K562 (cell line): ENCODE measurements at regions not wholly inside any gene's neighbourhood (a gene's known extent, or its start where the extent isn't known, plus 50 kb on each side); places are given as distances from the start of the nearest gene placed in this dataset.

ENCODE experiments used
- ATAC-seq: fragments of 200-7000 bp; cut with Tn5 transposase; 3 replicates; pipeline ENCODE4 v1.9.1; 2020; ENCODE audit warnings: moderate library complexity
- BruUV-seq: library from RNA; stranded (reverse); fragments of 400-500 nt; replicated peaks from 2 replicates; lab custom pipeline; 2021; lab: Mats Ljungman, UMichigan
- CTCF ChIA-PET: fragments of 300-600 bp; formaldehyde crosslinking; extraction: SDS; loops from one replicate; lab custom pipeline; 2021; ENCODE audit warnings: low intra/inter-chr PET ratio; lab: Yijun Ruan, JAX
- POLR2A ChIA-PET: fragments of 300-600, 350-650 bp; sonication (Branson Sonifier 250); formaldehyde crosslinking; extraction: SDS; loops from one replicate; lab custom pipeline; 2021; ENCODE audit warnings: antibody characterized with exemption, inconsistent platforms; lab: Yijun Ruan, JAX
- DNase-seq, 4 experiments: peaks; one replicate each; pipeline versions ENCODE4 v3.0.0 to v3.0.0-alpha.2; 2011 to 2018; ENCODE audit warnings: low spot score in 3 of 4, mixed read lengths in 3 of 4; ENCODE audit errors: extremely low read depth in 1 of 4
- FAIRE-seq: peaks from 2 replicates; lab custom pipeline; 2011; peaks lifted over from hg19 to GRCh38; lab: Jason Lieb, UNC
- H2AFZ ChIP-seq: 2 replicates; pipeline ENCODE4 v1.6.0; 2011; ENCODE audit warnings: low read depth, low read length, control low read depth, inconsistent platforms
- H3K27ac ChIP-seq: fragments of 200-600 bp; 3 replicates; pipeline ENCODE4 v1.8.0; 2011; ENCODE audit warnings: low read depth, mild to moderate bottlenecking, control low read depth, inconsistent platforms, low read length, moderate library complexity, mixed read lengths; ENCODE audit errors: extremely low read depth
- H3K27me3 ChIP-seq, 2 experiments: fragments of 300-600 bp in 1 of 2; 2 replicates in 1 of 2; 3 replicates in 1 of 2; pipeline versions ENCODE4 v1.6.0 to v1.8.0; 2011; ENCODE audit warnings: inconsistent platforms in 2 of 2, low read length in 2 of 2, mild to moderate bottlenecking in 1 of 2, mixed read lengths in 1 of 2, moderate library complexity in 1 of 2; ENCODE audit not compliant: control insufficient read depth in 2 of 2, insufficient read depth in 2 of 2
- H3K36me3 ChIP-seq: fragments of 300-600 bp; 3 replicates; pipeline ENCODE4 v1.8.0; 2011; ENCODE audit warnings: mild to moderate bottlenecking, low read length, inconsistent platforms; ENCODE audit not compliant: control insufficient read depth, insufficient read depth
- H3K4me1 ChIP-seq, 2 experiments: fragments of 200-600 bp in 1 of 2; replicated peaks in 1 of 2; 2 replicates in 1 of 2; 3 replicates in 1 of 2; pipeline versions ENCODE4 v1.5.1 to v1.8.0; 2011; ENCODE audit warnings: inconsistent platforms in 2 of 2, low read length in 2 of 2, mild to moderate bottlenecking in 1 of 2, mixed read lengths in 1 of 2, moderate library complexity in 1 of 2; ENCODE audit not compliant: control insufficient read depth in 2 of 2, insufficient read depth in 2 of 2
- H3K4me2 ChIP-seq: 2 replicates; pipeline ENCODE4 v1.6.1; 2011; ENCODE audit warnings: low read length, control low read depth, inconsistent platforms, mixed read lengths; ENCODE audit not compliant: insufficient read depth
- H3K4me3 ChIP-seq: fragments of 200-600 bp; sonication (generic), shearing (Covaris generic); 2 replicates; pipeline ENCODE4 v1.5.1; 2016; ENCODE audit warnings: control low read depth, inconsistent platforms
- H3K79me2 ChIP-seq: fragments of 200-600 bp; 3 replicates; pipeline ENCODE4 v1.8.0; 2011; ENCODE audit warnings: low read length, inconsistent platforms; ENCODE audit not compliant: control insufficient read depth, insufficient read depth
- H3K9ac ChIP-seq, 2 experiments: 2 replicates each; pipeline versions ENCODE4 v1.6.0 to v1.6.1; 2011; ENCODE audit warnings: low read depth in 2 of 2, low read length in 2 of 2, control low read depth in 1 of 2, inconsistent platforms in 1 of 2, mild to moderate bottlenecking in 1 of 2, mixed read lengths in 1 of 2; ENCODE audit not compliant: insufficient read depth in 1 of 2
- H3K9me1 ChIP-seq: one replicate; pipeline ENCODE4 v1.6.0; 2011; ENCODE audit warnings: inconsistent platforms, mild to moderate bottlenecking, low read length, moderate library complexity; ENCODE audit not compliant: control insufficient read depth, insufficient read depth
- H3K9me3 ChIP-seq: replicated peaks from 2 replicates; pipeline ENCODE4 v1.5.1; 2011; ENCODE audit warnings: low read depth, low read length, inconsistent platforms; ENCODE audit not compliant: control insufficient read depth, insufficient read depth
- H4K20me1 ChIP-seq: replicated peaks from 2 replicates; pipeline ENCODE4 v1.6.1; 2011; ENCODE audit warnings: low read length, inconsistent platforms, mixed read lengths; ENCODE audit not compliant: control insufficient read depth, insufficient read depth
- CBX5 ChIP-seq: IDR thresholded peaks from 2 replicates; pipeline ENCODE4 v1.6.1; 2014; ENCODE audit warnings: low read depth, borderline replicate concordance
- MEF2A ChIP-seq: IDR thresholded peaks from 2 replicates; pipeline ENCODE4 v1.6.1; 2011; ENCODE audit warnings: low read depth, mild to moderate bottlenecking, low read length, moderate library complexity; ENCODE audit not compliant: control insufficient read depth
- MLLT1 ChIP-seq, 2 experiments: fragments of 450-650 bp; IDR thresholded peaks; 2 replicates each; pipeline ENCODE4 v1.6.1; 2016
- NR2F6 ChIP-seq: fragments of 450-650 bp; formaldehyde crosslinking; IDR thresholded peaks from 2 replicates; pipeline ENCODE4 v1.4.0; 2020; ENCODE audit warnings: mild to moderate bottlenecking
- NR4A1 ChIP-seq, 2 experiments: fragments of 250-450 bp in 1 of 2; fragments of 450-650 bp in 1 of 2; sonication (Bioruptor Pico) in 1 of 2; IDR thresholded peaks; 2 replicates each; pipeline versions ENCODE4 v1.4.0 to v1.6.1; 2016 to 2020; ENCODE audit warnings: mild to moderate bottlenecking in 2 of 2, missing compliant biosample characterization in 1 of 2, missing genetic modification characterization in 1 of 2, moderate library complexity in 1 of 2
- PURB ChIP-seq: sonication (generic); formaldehyde crosslinking; IDR thresholded peaks from 2 replicates; pipeline ENCODE4 v1.9.0; 2021; ENCODE audit warnings: low read depth, mild to moderate bottlenecking, missing genetic modification reagents
- SIN3A ChIP-seq, 2 experiments: fragments of 150-350 bp in 1 of 2; IDR thresholded peaks; 2 replicates each; pipeline ENCODE4 v1.6.1; 2011 to 2016; ENCODE audit warnings: borderline replicate concordance in 2 of 2, low read depth in 2 of 2, low read length in 2 of 2, mild to moderate bottlenecking in 2 of 2, moderate library complexity in 2 of 2; ENCODE audit not compliant: control insufficient read depth in 1 of 2
- SMAD4 ChIP-seq: fragments of 250-450 bp; sonication (Bioruptor Pico); conservative IDR thresholded peaks from 2 replicates; pipeline ENCODE4 v1.8.0; 2021; ENCODE audit warnings: inconsistent platforms, mild to moderate bottlenecking, moderate library complexity
- SRSF7 ChIP-seq: fragments of 200-400 bp; formaldehyde crosslinking; optimal IDR thresholded peaks from 2 replicates; pipeline ENCODE3; 2017; ENCODE audit warnings: mild to moderate bottlenecking, low read depth, low read length
- TAF1 ChIP-seq: IDR thresholded peaks from 2 replicates; pipeline ENCODE4 v1.6.1; 2011; ENCODE audit warnings: mild to moderate bottlenecking, low read length, moderate library complexity; ENCODE audit not compliant: insufficient read depth, control insufficient read depth, severe bottlenecking; ENCODE audit errors: extremely low read depth
- TEAD2 ChIP-seq: fragments of 450-650 bp; IDR thresholded peaks from 2 replicates; pipeline ENCODE4 v1.6.1; 2016; ENCODE audit warnings: missing genetic modification characterization, control low read depth, missing compliant biosample characterization
- ZNF140 ChIP-seq: fragments of 250-450 bp; sonication (Bioruptor Pico); IDR thresholded peaks from 2 replicates; pipeline ENCODE4 v1.8.0; 2021; ENCODE audit warnings: moderate library complexity, mild to moderate bottlenecking, inconsistent platforms
- ZNF184 ChIP-seq: sonication (generic); formaldehyde crosslinking; IDR thresholded peaks from 2 replicates; pipeline ENCODE4 v1.5.0; 2020; ENCODE audit warnings: missing genetic modification reagents
- ZNF431 ChIP-seq: sonication (generic); formaldehyde crosslinking; IDR thresholded peaks from 2 replicates; pipeline ENCODE4 v1.8.0; 2022; ENCODE audit warnings: mild to moderate bottlenecking, missing genetic modification reagents
- ZNF584 ChIP-seq: fragments of 200-800 bp; sonication (Bioruptor generic); IDR thresholded peaks from 2 replicates; pipeline ENCODE4 v1.6.1; 2016; ENCODE audit warnings: low read depth, mild to moderate bottlenecking, missing genetic modification characterization, missing compliant biosample characterization
- whole genome bisulfite sequencing: fragments of 100-300 bp; shearing (Covaris generic); methylation state at CpG from one replicate; pipeline ENCODE4 v1.1.6; 2016; ENCODE audit warnings: low coverage, mixed read lengths; ENCODE audit not compliant: insufficient coverage; ENCODE audit errors: missing lambda C conversion rate; 5-methylcytosine and 5-hydroxymethylcytosine counted together
- in situ Hi-C: fragments of 300-500 bp; cut with MboI; formaldehyde crosslinking; loops from 4 replicates; pipeline ENCODE4 v1.15.0; 2018; ENCODE audit warnings: inconsistent platforms, mixed read lengths
- intact Hi-C: fragments of 100-400 bp; cut with micrococcal nuclease; formaldehyde crosslinking; loops from 2 replicates; pipeline ENCODE4 v1.14.2; 2022

- Histone ChIP-seq H3K27me3 (no peaks in the 10 kb centered on the region), H2AFZ (no peak overlapping the region), H4K20me1 (no peaks in the 10 kb centered on the region), H3K9me3 (no peaks in the 10 kb centered on the region), H3K36me3 (no peaks in the 10 kb centered on the region), H3K4me1 (no peaks in the 10 kb centered on the region), H3K4me2 (no peak overlapping the region), H3K9ac (no peak overlapping the region), H3K79me2 (no peaks in the 10 kb centered on the region), H3K9me1 (no peaks in the 10 kb centered on the region), H3K4me3 (no peak overlapping the region), H3K27ac (no peak overlapping the region)
- POLR2A ChIA-PET = no interaction called here
- in situ Hi-C loops = no loop called here
- no TSS peak for BruUV-seq
- intact Hi-C loops = no loop called here
- DNase-seq (no peak), FAIRE-seq (no peak), ATAC-seq (no peak)
- WGBS = 0% methylated on average over 2 of the region's 2 CpGs
- CTCF ChIA-PET = no interaction called here
- TF ChIP-seq SIN3A (IDR thresholded peaks at IDR 0.05; ENCODE audit: borderline replicate concordance in 2 of 2, control insufficient read depth in 1 of 2, low read depth in 2 of 2, low read length in 2 of 2) (no peak), ZNF140 (CRISPR knock-in tag) (no peak), ZNF584 (CRISPR knock-in tag) (no peak), ZNF431 (CRISPR knock-in tag) (no peak), SRSF7 (no peak), ZNF184 (no peak), NR4A1 (CRISPR knock-in tag; IDR thresholded peaks at IDR 0.05) (no peak), NR4A1 (tag; IDR thresholded peaks at IDR 0.05) (no peak), MLLT1 (IDR thresholded peaks at IDR 0.05) (no peak), NR2F6 (no peak), TAF1 (no peak), SMAD4 (CRISPR knock-in tag) (no peak), CBX5 (no peak), PURB (CRISPR knock-in tag) (no peak), TEAD2 (tag) (no peak), MEF2A (no peak)
These were observed 415.8 kb upstream of the SUCLG2 start for GRCh38 chr3:68070186-68070585.
